GM06990 (cell line): ENCODE measurements at regions not wholly inside any gene's neighbourhood (a gene's known extent, or its start where the extent isn't known, plus 50 kb on each side); places are given as distances from the start of the nearest gene placed in this dataset.
"Not testable (repeated sequence)": the region's sequence is repeated elsewhere in the genome, so short reads cannot be mapped to it uniquely, and the experiment has no call there.

Experiments
- DNase-seq: peaks from one replicate; pipeline ENCODE4 v3.0.0-alpha.2; 2011; ENCODE audit not compliant: insufficient read length; ENCODE audit errors: extremely low read depth
- H3K27me3 ChIP-seq: replicated peaks from 2 replicates; pipeline ENCODE4 v1.6.0; 2011; ENCODE audit warnings: low read length; ENCODE audit not compliant: control insufficient read depth, insufficient read depth
- H3K36me3 ChIP-seq: 2 replicates; pipeline ENCODE4 v1.5.1; 2011; ENCODE audit warnings: low read length; ENCODE audit not compliant: control insufficient read depth, insufficient read depth
- H3K4me3 ChIP-seq: replicated peaks from 2 replicates; pipeline ENCODE4 v1.5.1; 2011; ENCODE audit warnings: low read depth, mild to moderate bottlenecking, control low read depth, low read length

DNA sequence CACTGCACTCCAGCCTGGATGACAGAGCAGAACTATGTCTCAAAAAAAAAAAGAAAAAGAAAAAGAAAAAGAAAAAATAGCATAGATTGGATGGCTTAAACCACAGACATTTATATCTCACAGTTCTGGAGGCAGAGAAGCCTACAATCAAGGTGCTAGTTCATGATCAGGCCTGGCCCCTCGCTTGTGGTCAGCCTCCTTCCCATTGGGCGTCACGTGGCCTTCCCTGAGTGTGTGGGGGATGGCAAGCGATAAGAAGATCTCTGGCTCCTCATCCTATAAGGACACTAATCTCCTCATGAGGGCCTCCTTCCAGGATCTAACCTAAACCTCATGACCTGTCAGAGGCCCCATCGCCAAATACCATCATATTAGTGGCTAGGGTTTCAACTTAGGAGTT is 320.2 kb upstream of the SPATA31A3 start:
- not testable (repeated sequence) for H3K4me3 ChIP-seq, H3K36me3 ChIP-seq, DNase-seq, H3K27me3 ChIP-seq

DNA sequence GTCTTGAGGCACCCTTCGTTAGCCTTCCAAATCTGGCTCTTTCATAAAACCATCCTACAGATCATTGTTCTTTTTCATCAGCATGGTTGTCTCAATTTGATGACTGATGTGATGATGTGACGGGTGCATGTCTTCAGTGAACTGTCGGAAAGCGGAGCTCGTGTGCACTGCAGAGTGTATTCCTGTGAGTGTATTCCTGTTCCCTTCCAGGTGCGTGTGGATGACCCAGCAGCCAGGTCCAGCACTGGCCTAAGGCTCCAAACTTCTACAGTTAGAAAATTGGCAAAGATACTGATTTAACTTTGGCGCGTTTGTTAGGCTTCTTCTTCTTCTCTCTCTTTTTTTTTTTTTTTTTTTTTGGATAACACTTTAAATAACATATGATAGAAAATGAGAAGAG is 314.8 kb upstream of the SPATA31A3 start:
- H3K27me3 ChIP-seq, H3K36me3 ChIP-seq, H3K4me3 ChIP-seq, DNase-seq: not testable (repeated sequence)

DNA sequence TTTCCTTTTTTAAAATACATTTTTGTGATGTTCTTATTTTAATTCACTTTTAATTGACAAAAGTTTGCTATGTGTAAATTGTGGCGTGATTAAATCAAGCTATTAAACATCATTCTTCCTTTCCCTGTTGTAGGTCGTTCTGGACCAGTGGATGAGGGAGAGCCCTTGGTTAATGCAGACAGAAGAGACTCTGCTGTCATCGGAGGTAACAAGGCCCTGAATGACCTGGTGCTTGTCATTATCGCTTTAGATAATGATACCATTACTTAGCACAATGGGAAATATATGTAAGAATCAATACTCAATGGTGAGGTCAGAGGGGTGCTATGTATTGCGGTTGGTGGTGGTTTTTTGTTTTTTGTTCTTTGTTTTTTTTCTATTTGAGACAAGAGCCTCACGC is 296.4 kb upstream of the SPATA31A3 start:
- H3K27me3 ChIP-seq, H3K36me3 ChIP-seq, DNase-seq, H3K4me3 ChIP-seq: not testable (repeated sequence)

DNA sequence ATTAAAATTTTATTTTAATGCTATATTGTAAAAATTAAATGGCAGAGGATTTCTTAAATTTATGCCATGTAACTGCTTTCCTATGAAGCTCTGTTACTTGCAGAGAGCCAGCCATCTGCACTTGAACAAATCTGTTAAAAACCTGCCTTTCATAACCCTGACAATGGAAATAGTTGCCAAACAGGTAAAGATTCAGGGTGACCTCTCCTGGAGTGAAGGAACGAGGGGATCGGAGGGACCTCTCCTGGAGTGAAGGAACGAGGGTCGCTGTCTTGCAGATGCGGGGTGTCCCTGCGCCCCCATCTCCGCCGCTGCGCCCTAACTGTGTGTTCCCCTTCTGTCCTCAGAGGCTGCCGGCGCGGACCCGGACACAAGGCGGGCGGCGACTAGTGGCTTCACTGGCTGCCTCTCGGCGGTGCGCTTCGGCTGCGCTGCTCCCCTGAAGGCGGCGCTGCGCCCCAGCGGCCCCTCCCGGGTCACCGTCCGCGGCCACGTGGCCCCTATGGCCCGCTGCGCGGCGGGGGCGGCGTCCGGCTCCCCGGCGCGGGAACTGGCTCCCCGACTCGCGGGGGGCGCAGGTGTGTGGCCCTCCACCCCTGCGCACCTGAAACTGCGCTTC is 295.9 kb upstream of the SPATA31A3 start:
- not testable (repeated sequence) for DNase-seq, H3K36me3 ChIP-seq, H3K4me3 ChIP-seq, H3K27me3 ChIP-seq

DNA sequence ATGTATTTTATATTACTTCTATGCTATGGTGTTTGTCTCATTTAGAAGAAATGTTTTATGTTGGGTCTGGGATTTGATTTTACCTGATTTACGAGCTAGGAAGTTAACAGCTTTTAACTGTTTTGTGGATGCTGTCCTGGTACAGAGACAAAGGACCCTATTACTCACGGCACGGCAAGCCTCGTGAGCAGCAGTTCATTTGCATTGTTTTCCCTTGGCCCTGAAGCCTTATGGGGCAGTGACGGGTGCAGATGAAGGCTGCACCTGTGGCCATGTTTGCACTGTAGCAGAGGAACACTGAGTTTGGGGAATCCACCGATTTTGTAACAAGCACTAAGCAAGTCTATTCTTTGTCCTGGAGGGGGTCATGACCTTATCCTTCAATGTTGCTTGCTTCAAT is 291.9 kb upstream of the SPATA31A3 start:
- H3K36me3 ChIP-seq, DNase-seq, H3K27me3 ChIP-seq, H3K4me3 ChIP-seq: not testable (repeated sequence)

DNA sequence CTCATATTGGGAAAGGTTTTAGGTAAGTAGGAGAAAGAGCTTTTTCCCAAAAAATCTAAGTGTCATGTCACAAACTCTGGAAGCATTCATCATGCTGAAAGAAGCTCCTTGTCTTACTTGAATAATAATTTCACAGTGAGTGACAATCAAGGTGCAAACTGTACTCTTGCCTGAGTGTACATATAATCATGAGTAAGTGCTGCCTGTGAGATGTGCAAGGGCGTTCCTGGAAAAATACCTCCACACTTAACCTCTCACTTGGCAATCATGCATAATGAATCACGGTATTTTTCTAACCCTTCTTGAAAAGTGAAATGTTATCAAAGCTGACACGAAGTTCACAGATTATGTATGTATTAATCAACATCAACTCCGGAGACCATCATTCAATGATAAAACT is 289.2 kb upstream of the SPATA31A3 start:
- not testable (repeated sequence) for DNase-seq, H3K4me3 ChIP-seq, H3K27me3 ChIP-seq, H3K36me3 ChIP-seq

DNA sequence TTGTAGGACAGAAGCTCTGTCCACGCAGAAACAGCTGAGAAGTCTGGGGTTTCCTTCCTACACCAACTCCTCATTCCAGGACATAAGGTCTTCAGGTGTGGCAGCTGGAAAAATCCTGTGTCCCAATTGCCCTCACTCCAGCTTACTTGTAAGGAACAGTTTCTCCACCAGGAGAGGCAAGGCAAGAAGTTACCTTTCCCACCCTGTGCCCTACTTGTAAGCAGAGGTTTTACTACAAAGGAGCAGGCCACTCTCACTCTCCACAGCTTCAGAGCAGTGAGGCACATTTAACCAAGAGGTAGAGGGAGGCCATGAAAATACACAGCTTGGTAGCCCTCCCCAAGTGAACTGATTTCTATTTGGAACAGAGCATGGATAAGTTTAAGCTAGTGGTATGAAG is 277.3 kb upstream of the SPATA31A3 start:
- not testable (repeated sequence) for H3K27me3 ChIP-seq, DNase-seq, H3K4me3 ChIP-seq, H3K36me3 ChIP-seq

DNA sequence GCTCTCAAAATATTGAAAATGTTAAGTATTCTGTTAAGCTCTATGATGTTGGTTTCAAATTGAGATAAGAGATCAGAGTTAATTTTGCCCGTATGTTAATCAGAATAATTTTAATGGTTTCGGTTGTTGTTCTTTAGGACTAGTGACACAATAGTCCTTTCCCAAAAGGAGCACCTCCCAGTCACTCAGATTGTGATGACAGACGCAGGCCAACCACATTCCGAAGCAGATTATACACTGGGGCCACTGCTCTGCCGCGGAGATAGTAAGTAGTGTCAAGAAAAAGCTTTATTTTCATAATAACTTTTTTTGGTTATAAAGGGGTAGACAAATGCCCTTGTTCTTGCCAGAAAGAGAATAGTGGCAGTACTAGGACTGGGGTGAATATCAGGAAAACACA is 265.5 kb upstream of the SPATA31A3 start:
- DNase-seq, H3K27me3 ChIP-seq, H3K36me3 ChIP-seq, H3K4me3 ChIP-seq: not testable (repeated sequence)

DNA sequence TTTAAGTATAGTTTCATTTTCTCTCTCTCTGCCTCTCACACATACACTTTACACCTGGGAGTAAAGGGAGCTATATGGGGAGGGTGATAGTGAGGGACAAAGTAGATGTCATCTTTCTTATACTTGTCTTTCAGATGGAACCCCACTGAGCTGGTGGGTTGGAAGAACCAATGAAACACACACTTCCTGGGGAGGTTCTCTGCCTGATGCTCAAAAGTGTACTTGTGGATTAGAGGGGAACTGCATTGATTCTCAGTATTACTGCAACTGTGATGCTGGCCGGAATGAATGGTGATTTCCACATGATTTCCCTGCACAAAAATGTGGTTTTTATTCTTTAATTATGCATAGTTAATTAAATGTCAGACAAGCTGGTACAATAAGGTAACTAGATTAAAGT is 256.6 kb upstream of the SPATA31A3 start:
- H3K27me3 ChIP-seq, H3K4me3 ChIP-seq, DNase-seq, H3K36me3 ChIP-seq: not testable (repeated sequence)

DNA sequence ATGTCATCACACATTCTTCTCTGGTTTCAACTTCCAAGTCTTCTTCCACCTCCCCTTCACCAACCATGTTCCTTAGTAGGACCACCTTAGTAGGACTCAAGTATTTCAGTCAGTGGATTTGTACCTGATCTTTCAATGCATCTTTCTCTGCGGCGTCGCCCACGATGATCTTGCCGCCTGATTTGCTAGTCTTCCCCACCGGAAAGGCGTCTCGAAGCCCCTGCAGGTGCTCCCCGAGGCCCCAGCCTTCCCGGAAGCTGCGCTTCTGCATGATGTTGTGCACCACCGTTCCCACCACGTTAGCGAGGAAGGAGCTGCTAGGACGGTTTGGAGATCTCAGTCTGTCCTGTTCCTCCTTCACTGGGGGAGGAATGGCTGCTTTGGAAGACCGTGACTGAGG is 219.7 kb upstream of the SPATA31A3 start:
- DNase-seq, H3K36me3 ChIP-seq, H3K4me3 ChIP-seq, H3K27me3 ChIP-seq: not testable (repeated sequence)

DNA sequence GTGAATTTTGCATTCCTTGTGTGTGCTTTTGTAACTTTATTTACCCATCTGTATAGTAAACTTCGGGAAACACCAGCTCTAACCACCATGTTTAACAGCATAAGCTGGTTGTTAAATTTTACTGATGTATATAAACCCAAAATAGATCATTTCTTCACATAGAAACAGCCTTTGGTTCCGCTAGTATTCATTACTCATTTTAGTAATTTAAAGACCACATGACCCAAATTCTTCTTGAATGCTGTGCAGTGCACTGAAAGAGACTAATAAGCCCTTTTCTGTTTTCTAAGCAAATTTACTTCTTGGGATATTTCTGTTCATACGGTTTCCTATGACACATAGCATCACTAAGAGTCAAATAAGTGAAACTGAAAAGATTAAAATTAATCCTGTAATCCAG is 218.5 kb upstream of the SPATA31A3 start:
- H3K27me3 ChIP-seq, H3K36me3 ChIP-seq, DNase-seq, H3K4me3 ChIP-seq: not testable (repeated sequence)

DNA sequence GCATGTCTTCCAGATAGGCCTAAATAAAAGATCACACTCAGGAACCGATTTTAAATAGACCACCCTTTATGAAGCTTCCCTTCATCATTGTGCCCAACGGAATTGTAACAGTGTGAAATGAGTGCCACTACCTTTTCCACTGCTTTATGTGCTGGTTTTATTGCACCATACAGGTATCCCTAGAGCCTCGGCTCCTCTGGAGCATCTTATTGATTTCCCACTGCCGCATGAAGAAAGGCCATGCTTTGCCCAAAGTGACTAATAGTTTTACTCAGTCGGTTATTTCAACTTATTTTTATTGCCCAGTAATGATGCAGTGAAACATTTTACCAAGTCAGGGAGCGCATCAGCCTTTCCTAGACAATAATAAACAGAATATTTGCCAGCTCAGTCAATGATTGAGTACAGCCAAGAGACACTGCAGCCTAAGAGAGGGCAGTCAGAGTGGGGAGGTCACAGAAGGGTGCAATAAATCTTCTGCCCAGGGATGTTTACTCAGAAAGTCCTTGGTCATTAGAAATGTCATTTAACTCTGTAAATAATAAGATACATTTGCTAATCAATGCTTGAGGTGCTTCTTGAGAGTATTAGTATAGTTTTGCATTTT is 216.6 kb upstream of the SPATA31A3 start:
- not testable (repeated sequence) for DNase-seq, H3K36me3 ChIP-seq

DNA sequence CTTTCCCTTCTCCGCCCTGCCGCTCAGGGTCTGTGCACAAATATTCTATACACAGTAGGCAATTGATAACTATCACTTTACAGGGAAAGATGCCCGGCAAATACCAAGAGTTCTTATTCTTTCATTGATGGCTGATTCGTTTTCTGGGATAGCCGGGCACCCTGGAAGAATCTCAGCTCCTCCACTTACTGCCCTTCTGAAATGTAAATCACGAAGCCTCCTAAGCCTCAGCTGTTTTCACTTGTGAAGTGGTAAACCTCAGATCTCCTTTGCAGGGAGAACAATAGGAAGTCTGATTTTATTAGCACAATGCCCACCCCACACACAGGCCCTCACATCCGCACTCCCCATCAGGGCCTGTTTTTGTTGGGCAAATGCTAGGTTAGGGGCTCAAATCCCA is 203.8 kb upstream of the SPATA31A3 start:
- not testable (repeated sequence) for H3K4me3 ChIP-seq, DNase-seq, H3K27me3 ChIP-seq, H3K36me3 ChIP-seq

More for the DNA sequence above, 216.6 kb upstream of the SPATA31A3 start:
- not testable (repeated sequence) for H3K4me3 ChIP-seq, H3K27me3 ChIP-seq

DNA sequence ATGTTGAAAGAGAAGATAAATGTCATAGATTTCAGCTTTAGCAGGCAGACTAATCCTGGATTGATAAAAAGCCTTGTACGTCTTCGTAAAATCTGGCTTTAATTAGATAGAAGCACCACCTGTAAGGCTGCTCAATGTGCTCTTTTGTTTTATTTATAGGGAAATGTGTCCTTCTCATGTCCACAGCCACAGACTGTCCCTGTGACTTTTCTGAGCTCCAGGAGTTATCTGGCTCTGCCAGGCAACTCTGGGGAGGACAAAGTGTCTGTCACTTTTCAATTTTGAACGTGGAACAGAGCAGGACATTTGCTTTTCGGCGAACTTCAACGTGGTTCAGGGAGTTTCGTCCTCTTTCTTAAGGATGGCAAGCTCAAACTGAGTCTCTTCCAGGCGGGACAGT is 203.0 kb upstream of the SPATA31A3 start:
- not testable (repeated sequence) for H3K27me3 ChIP-seq, DNase-seq, H3K36me3 ChIP-seq

DNA sequence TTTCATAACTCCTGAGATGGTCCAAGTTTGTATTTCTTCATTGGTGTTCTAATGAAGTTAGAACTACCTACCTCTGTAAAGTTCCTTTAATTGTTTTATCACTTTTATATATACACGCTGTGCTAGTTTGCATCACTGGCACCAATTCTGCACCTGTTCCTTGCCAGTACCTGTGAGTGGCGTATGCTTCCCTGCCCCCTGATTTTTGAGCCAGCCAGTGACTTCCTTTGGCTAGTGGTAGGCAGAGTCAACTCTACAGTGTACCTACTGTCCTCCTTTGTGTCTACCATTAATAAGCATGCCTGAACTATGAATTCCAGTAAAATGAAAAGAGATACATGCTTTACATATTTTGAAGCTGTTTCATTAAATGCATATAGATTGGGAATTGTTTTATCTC is 186.8 kb upstream of the SPATA31A3 start:
- H3K36me3 ChIP-seq, DNase-seq, H3K4me3 ChIP-seq, H3K27me3 ChIP-seq: not testable (repeated sequence)

More for the DNA sequence above, 203.0 kb upstream of the SPATA31A3 start:
- H3K4me3 ChIP-seq, result not testable (repeated sequence)
